GM11168 (cell line): ENCODE measurements at regions not wholly inside any gene's neighbourhood (a gene's known extent, or its start where the extent isn't known, plus 50 kb on each side); places are given as distances from the start of the nearest gene placed in this dataset.
"Not testable (repeated sequence)": the region's sequence is repeated elsewhere in the genome, so short reads cannot be mapped to it uniquely, and the experiment has no call there.

Experiments
- in situ Hi-C: fragments of 300-500 bp; cut with MboI; formaldehyde crosslinking; loops from one replicate; pipeline ENCODE4 v1.12.0; 2022; ENCODE audit warnings: low sequenced_read_pairs; ENCODE audit not compliant: unreplicated experiment

- in situ Hi-C loops: no loop called here
Observed at GRCh38 chr7:67655168-67655567, 658.5 kb downstream of the TYW1 start.

GRCh38 chr7:67659091-67659490 is 662.5 kb downstream of the TYW1 start:
- in situ Hi-C loops: no loop called here

GRCh38 chr7:67662804-67663203 is 666.2 kb downstream of the TYW1 start:
- in situ Hi-C loops: no loop called here

- in situ Hi-C loops: no loop called here
Observed at GRCh38 chr7:67663644-67664043, 667.0 kb downstream of the TYW1 start.

GRCh38 chr7:67666359-67666758 is 669.7 kb downstream of the TYW1 start:
- in situ Hi-C loops: not testable (repeated sequence)

- in situ Hi-C loops: no loop called here
Observed at GRCh38 chr7:67671006-67671548, 674.4 kb downstream of the TYW1 start.

GRCh38 chr7:67673861-67674260 is 677.2 kb downstream of the TYW1 start:
- in situ Hi-C loops: no loop called here

- in situ Hi-C loops: not testable (repeated sequence)
Observed at GRCh38 chr7:67674862-67675261, 678.2 kb downstream of the TYW1 start.

GRCh38 chr7:67675971-67676370 is 679.3 kb downstream of the TYW1 start:
- in situ Hi-C loops: no loop called here

GRCh38 chr7:67678419-67678818 is 681.8 kb downstream of the TYW1 start:
- in situ Hi-C loops: no loop called here

- in situ Hi-C loops: no loop called here
Observed at GRCh38 chr7:67683628-67684027, 687.0 kb downstream of the TYW1 start.

GRCh38 chr7:67690700-67691099 is 694.1 kb downstream of the TYW1 start:
- in situ Hi-C loops: no loop called here

- in situ Hi-C loops: no loop called here
Observed at GRCh38 chr7:67692425-67692824, 695.8 kb downstream of the TYW1 start.

GRCh38 chr7:67696124-67696523 is 699.5 kb downstream of the TYW1 start:
- in situ Hi-C loops: no loop called here

GRCh38 chr7:67696878-67697277 is 700.2 kb downstream of the TYW1 start:
- in situ Hi-C loops: no loop called here

GRCh38 chr7:67698354-67698753 is 701.7 kb downstream of the TYW1 start:
- in situ Hi-C loops: no loop called here

- in situ Hi-C loops: no loop called here
Observed at GRCh38 chr7:67705850-67706249, 709.2 kb downstream of the TYW1 start.

GRCh38 chr7:67711706-67712105 is 715.1 kb downstream of the TYW1 start:
- in situ Hi-C loops: no loop called here

GRCh38 chr7:67713451-67714056 is 716.9 kb downstream of the TYW1 start:
- in situ Hi-C loops: no loop called here

GRCh38 chr7:67716729-67717128 is 720.1 kb downstream of the TYW1 start:
- in situ Hi-C loops: no loop called here

GRCh38 chr7:67723591-67723990 is 727.0 kb downstream of the TYW1 start:
- in situ Hi-C loops: no loop called here

- in situ Hi-C loops: no loop called here
Observed at GRCh38 chr7:67724435-67724834, 727.8 kb downstream of the TYW1 start.
